ENCODE measurements at regions not wholly inside any gene's neighbourhood (a gene's known extent, or its start where the extent isn't known, plus 50 kb on each side); places are given as distances from the start of the nearest gene placed in this dataset.

GRCh38 chr1:29712284-29712651 lies 475.9 kb downstream of the PTPRU start:
- TF ChIP-seq CTCF (IDR thresholded peaks at IDR 0.05 in 8 of 11, conservative IDR thresholded peaks at IDR 0.05 in 3 of 11) (no peak), POLR2A (IDR thresholded peaks at IDR 0.05) (no peak)

All from spleen (tissue), 7 donors.